Prostate gland (tissue), 2 donors: ENCODE measurements at regions not wholly inside any gene's neighbourhood (a gene's known extent, or its start where the extent isn't known, plus 50 kb on each side); places are given as distances from the start of the nearest gene placed in this dataset.

Experiments
- DNase-seq: peaks from one replicate; pipeline ENCODE4 v3.0.0-alpha.2; 2019; ENCODE audit warnings: low spot score
- H3K27ac ChIP-seq, 2 donors: fragments of 200-600 bp; sonication (generic); 2 replicates each; pipeline ENCODE4 v1.5.1; 2017 to 2019
- H3K27me3 ChIP-seq: fragments of 200-600 bp; sonication (generic); replicated peaks from 2 replicates; pipeline ENCODE4 v1.5.1; 2019; ENCODE audit not compliant: insufficient read depth
- H3K36me3 ChIP-seq, 2 donors: fragments of 200-600 bp; sonication (generic); 1 replicate in 1 of 2; 2 replicates in 1 of 2; pipeline versions ENCODE4 v1.5.1 to v1.8.1; 2017 to 2019
- H3K4me1 ChIP-seq: fragments of 200-600 bp; sonication (generic); replicated peaks from 2 replicates; pipeline ENCODE4 v1.5.1; 2019
- H3K4me3 ChIP-seq, 2 donors: fragments of 200-600 bp; sonication (generic); 2 replicates each; pipeline ENCODE4 v1.5.1; 2017 to 2019
- H3K9me3 ChIP-seq: fragments of 200-600 bp; sonication (generic); 2 replicates; pipeline ENCODE4 v1.5.1; 2017
- CTCF ChIP-seq, 4 experiments: fragments of 200-600 bp in 2 of 4; fragments of 450-650 bp in 2 of 4; sonication (generic) in 2 of 4; IDR thresholded peaks; 1 replicate in 3 of 4; 2 replicates in 1 of 4; pipeline ENCODE4 v1.5.1; 2016 to 2019; ENCODE audit warnings: antibody characterized with exemption in 4 of 4, mild to moderate bottlenecking in 2 of 4, moderate library complexity in 2 of 4
- POLR2A ChIP-seq: fragments of 450-650 bp; IDR thresholded peaks from one replicate; pipeline ENCODE4 v1.6.1; 2016; ENCODE audit warnings: antibody characterized with exemption, mild to moderate bottlenecking
- POLR2AphosphoS5 ChIP-seq: sonication (generic); formaldehyde crosslinking; IDR thresholded peaks from one replicate; pipeline ENCODE4 v1.6.1; 2017; ENCODE audit warnings: antibody characterized with exemption
- WGBS: methylation state at CpG from one replicate; pipeline ENCODE4 v1.1.5; 2018; 5-methylcytosine and 5-hydroxymethylcytosine counted together
- intact Hi-C: fragments of 100-400 bp; cut with DNase I; formaldehyde crosslinking; loops from one replicate; pipeline ENCODE4 v1.14.2; 2022

- TF ChIP-seq POLR2A (no peak), CTCF (IDR thresholded peaks at IDR 0.05) (no peak), POLR2AphosphoS5 (no peak)
- Histone ChIP-seq H3K27me3 (no peaks in the 10 kb centered on the region), H3K4me1 (no peaks in the 10 kb centered on the region), H3K27ac (no peak overlapping the region), H3K36me3 (no peaks in the 10 kb centered on the region), H3K9me3 (no peaks in the 10 kb centered on the region), H3K4me3 (no peak overlapping the region)
- intact Hi-C loops = no loop called here
- no peak for DNase-seq
- WGBS = 100% methylated on average over 1 of the region's 1 CpG
Observed at GRCh38 chr6:15137086-15137485, 108.8 kb upstream of the JARID2 start.

- Histone ChIP-seq H3K27me3 (no peaks in the 10 kb centered on the region), H3K4me3 (no peak overlapping the region), H3K9me3 (no peaks in the 10 kb centered on the region), H3K36me3 (no peaks in the 10 kb centered on the region), H3K4me1 (no peaks in the 10 kb centered on the region), H3K27ac (no peak overlapping the region)
- DNase-seq = no peak
- WGBS = 66% methylated on average over 3 of the region's 3 CpGs
- no peak for TF ChIP-seq POLR2A
- intact Hi-C loops = no loop called here
Observed at GRCh38 chr6:15143086-15143485, 102.8 kb upstream of the JARID2 start.

- no peak overlapping the region for H3K27ac ChIP-seq
- no peak for DNase-seq
- intact Hi-C loops = no loop called here
- no peaks in the 10 kb centered on the region for H3K9me3 ChIP-seq
- no peak for TF ChIP-seq POLR2A
- TF ChIP-seq CTCF (IDR thresholded peaks at IDR 0.05) = no peak
- TF ChIP-seq POLR2AphosphoS5 = no peak
- WGBS = 94% methylated on average over 3 of the region's 3 CpGs
- H3K27me3 ChIP-seq = no peaks in the 10 kb centered on the region
- H3K4me3 ChIP-seq = no peak overlapping the region
- no peaks in the 10 kb centered on the region for H3K4me1 ChIP-seq
- no peaks in the 10 kb centered on the region for H3K36me3 ChIP-seq
Observed at GRCh38 chr6:15143540-15143939, 102.3 kb upstream of the JARID2 start.

GRCh38 chr6:15145821-15146220 lies 100.0 kb upstream of the JARID2 start:
- Histone ChIP-seq H3K4me1 (no peaks in the 10 kb centered on the region), H3K9me3 (no peaks in the 10 kb centered on the region), H3K4me3 (no peak overlapping the region), H3K36me3 (no peaks in the 10 kb centered on the region), H3K27ac (no peak overlapping the region), H3K27me3 (no peaks in the 10 kb centered on the region)
- intact Hi-C loops = no loop called here
- TF ChIP-seq POLR2AphosphoS5 (no peak), CTCF (IDR thresholded peaks at IDR 0.05) (no peak), POLR2A (no peak)
- no peak for DNase-seq

- whole genome bisulfite sequencing = 98% methylated on average over 5 of the region's 5 CpGs
- no peaks in the 10 kb centered on the region for H3K27me3 ChIP-seq
- intact Hi-C loops = no loop called here
- H3K4me3 ChIP-seq = no peak overlapping the region
- H3K9me3 ChIP-seq = no peaks in the 10 kb centered on the region
- no peaks in the 10 kb centered on the region for H3K36me3 ChIP-seq
- no peak overlapping the region for H3K27ac ChIP-seq
- DNase-seq = no peak
- H3K4me1 ChIP-seq = no peaks in the 10 kb centered on the region
- TF ChIP-seq POLR2A = no peak
- no peak for TF ChIP-seq CTCF (IDR thresholded peaks at IDR 0.05)
- no peak for TF ChIP-seq POLR2AphosphoS5
Observed at GRCh38 chr6:15147827-15148226, 98.0 kb upstream of the JARID2 start.
